CD4-positive, alpha-beta T cell treated with Interleukin-6 for 4 hours (primary cell): ENCODE measurements at regions not wholly inside any gene's neighbourhood (a gene's known extent, or its start where the extent isn't known, plus 50 kb on each side); places are given as distances from the start of the nearest gene placed in this dataset.
"Not testable (repeated sequence)": the region's sequence is repeated elsewhere in the genome, so short reads cannot be mapped to it uniquely, and the experiment has no call there.

ENCODE experiments used
- DNase-seq: peaks from one replicate; pipeline ENCODE4 v3.0.0-alpha.2; 2020; ENCODE audit warnings: mixed read lengths

- no peak for DNase-seq
Observed at GRCh38 chrX:10676235-10676957, 56.0 kb upstream of the MID1 start.

- no peak for DNase-seq
Observed at GRCh38 chrX:10677490-10677889, 57.1 kb upstream of the MID1 start.

- DNase-seq = no peak
Observed at GRCh38 chrX:10679387-10679786, 59.0 kb upstream of the MID1 start.

- DNase-seq = no peak
Observed at GRCh38 chrX:10681167-10681566, 60.8 kb upstream of the MID1 start.

- DNase-seq = not testable (repeated sequence)
Observed at GRCh38 chrX:10683631-10684030, 63.2 kb upstream of the MID1 start.

- DNase-seq = no peak
Observed at GRCh38 chrX:10685923-10686595, 65.7 kb upstream of the MID1 start.

GRCh38 chrX:10691751-10692150 is 71.4 kb upstream of the MID1 start:
- DNase-seq = not testable (repeated sequence)

GRCh38 chrX:10697616-10698317 is 77.4 kb upstream of the MID1 start:
- no peak for DNase-seq

- no peak for DNase-seq
Observed at GRCh38 chrX:10698318-10698640, 77.9 kb upstream of the MID1 start.

GRCh38 chrX:10702031-10702430 is 81.6 kb upstream of the MID1 start:
- no peak for DNase-seq

- not testable (repeated sequence) for DNase-seq
Observed at GRCh38 chrX:10706342-10706741, 86.0 kb upstream of the MID1 start.

- DNase-seq = no peak
Observed at GRCh38 chrX:10707773-10708172, 87.4 kb upstream of the MID1 start.

- no peak for DNase-seq
Observed at GRCh38 chrX:10709276-10709675, 88.9 kb upstream of the MID1 start.

- DNase-seq = no peak
Observed at GRCh38 chrX:10714531-10714930, 94.1 kb upstream of the MID1 start.

- peak; percentile 28 for DNase-seq
Observed at GRCh38 chrX:10722851-10723250, 102.5 kb upstream of the MID1 start.

- no peak for DNase-seq
Observed at GRCh38 chrX:10725071-10725470, 104.7 kb upstream of the MID1 start.

GRCh38 chrX:10726647-10727046 is 106.3 kb upstream of the MID1 start:
- no peak for DNase-seq

GRCh38 chrX:10728806-10729389 is 108.5 kb upstream of the MID1 start:
- no peak for DNase-seq

GRCh38 chrX:10739426-10739825 is 119.0 kb upstream of the MID1 start:
- DNase-seq = no peak

- no peak for DNase-seq
Observed at GRCh38 chrX:10741003-10741402, 120.6 kb upstream of the MID1 start.

- DNase-seq = no peak
Observed at GRCh38 chrX:10741550-10741949, 121.2 kb upstream of the MID1 start.

- DNase-seq = no peak
Observed at GRCh38 chrX:10743476-10743875, 123.1 kb upstream of the MID1 start.

- DNase-seq = no peak
Observed at GRCh38 chrX:10744007-10744406, 123.6 kb upstream of the MID1 start.

- no peak for DNase-seq
Observed at GRCh38 chrX:10747975-10748374, 127.6 kb upstream of the MID1 start.
